CD4-positive, alpha-beta T cell treated with Interleukin-6 at 100 ng/mL for 8 hours (primary cell): ENCODE measurements at regions not wholly inside any gene's neighbourhood (a gene's known extent, or its start where the extent isn't known, plus 50 kb on each side); places are given as distances from the start of the nearest gene placed in this dataset.

Source experiments
- DNase-seq: peaks from one replicate; pipeline ENCODE4 v3.0.0-alpha.2; 2020; ENCODE audit warnings: mixed read lengths, low spot score

DNA sequence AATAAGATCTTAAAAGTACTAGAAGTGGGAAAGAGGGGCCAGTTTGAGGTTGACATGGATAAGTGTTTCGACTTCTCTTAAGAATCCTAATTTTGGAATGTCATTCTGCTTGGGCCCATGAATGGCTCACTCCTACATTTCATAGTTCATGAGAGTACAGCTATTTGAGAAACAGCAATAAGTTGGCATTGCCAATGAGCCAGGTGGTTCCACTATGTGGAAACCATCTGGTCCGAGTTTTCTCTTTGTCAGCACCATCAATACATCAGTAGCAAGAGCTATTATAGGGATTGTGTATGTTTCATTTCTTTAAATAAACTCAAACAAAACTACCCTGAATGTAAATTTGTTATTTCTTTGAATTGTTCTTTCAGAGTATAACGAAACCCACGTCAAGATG is 78.1 kb upstream of the NEBL start:
- no peak for DNase-seq

DNA sequence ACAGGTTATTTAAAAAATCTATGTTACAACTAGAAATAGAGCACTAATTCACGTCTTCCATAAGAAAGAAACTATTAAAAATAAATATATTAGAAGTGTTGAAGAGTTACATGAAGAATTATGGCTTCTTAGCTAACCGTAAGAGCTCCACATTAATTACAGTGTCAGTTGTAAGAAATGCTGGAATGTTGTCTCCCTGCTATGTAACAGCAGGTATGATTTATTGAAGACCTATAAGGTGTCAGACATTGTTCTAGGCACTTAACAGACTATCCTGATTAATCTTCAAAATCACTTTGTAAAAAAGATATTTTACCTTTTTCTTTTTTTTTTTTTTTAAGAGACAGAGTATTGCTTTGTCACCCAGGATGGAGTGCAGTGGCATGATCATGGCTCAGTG is 75.8 kb upstream of the NEBL start:
- no peak for DNase-seq

DNA sequence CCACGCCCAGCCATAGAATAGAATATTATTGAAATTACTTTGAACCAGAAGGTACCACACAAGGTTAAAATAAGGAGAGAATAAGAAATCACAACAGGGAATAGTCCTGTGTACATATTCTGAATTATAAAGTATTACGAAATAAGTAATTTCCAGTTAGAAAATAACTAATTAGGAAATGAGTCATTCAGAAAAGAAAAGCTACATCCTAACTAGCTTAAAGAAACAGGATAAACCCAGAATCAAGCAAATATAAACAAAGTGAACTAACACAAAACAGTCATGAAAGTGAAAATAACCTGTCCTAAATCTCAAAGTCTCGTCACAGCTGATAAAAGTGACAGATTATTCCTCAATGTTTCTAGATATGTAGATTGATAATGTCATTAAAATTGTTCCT is 74.8 kb upstream of the NEBL start:
- DNase-seq, result no peak

DNA sequence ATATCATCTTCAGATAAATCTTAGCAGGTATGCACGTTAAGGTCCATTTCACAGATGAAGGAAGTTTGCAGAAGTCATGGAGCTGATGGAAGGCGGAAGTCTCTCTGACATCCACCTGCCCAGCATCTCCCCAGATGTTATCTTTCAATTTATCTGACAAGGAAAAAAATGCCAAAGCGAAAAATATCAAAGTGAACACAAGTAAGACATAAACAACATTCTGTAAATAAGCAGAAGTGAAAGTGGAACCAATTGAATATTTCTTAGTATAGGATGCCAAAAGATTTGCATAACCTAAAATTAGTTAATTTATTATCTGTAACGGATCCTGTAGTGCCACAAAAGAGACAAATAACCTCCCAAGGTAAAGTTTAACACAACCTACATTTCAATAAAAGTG is 73.6 kb upstream of the NEBL start:
- no peak for DNase-seq

DNA sequence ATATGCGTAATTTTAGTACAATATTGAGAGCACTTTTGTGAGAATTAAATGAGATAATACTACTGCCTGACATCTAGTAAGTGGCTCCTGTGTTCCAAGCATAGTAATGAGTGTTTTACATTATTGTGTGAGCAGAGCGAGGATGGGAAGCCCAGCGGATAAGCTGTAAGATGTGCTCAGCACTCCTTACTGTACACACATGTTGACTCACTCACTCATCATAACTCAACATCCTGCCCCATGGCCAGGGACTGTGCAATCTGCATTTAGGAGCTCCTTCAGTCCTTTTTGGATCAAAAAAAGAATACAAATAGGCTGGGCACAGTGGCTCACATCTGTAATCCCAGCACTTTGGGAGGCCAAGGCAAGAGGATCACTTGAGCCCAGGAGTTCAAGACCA is 72.9 kb upstream of the NEBL start:
- no peak for DNase-seq

DNA sequence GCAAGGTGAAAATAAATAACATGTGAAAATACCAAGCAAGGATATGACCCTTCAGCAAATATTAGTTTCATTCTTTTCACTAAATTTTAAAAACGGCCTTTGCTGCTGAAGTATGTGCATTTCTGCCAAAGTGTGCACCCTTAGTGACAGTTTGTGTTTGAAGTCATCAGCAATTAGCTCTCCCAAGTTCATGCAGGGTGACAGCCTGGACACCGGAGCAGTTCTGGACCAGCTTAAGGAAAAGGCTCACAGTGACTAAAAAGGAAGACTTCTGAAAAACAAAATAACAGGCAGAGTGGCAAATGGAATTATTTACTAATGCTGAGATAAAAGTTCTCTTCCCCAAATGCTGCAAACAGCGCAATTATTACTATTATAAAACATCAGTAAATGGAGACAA is 69.3 kb upstream of the NEBL start:
- no peak for DNase-seq

DNA sequence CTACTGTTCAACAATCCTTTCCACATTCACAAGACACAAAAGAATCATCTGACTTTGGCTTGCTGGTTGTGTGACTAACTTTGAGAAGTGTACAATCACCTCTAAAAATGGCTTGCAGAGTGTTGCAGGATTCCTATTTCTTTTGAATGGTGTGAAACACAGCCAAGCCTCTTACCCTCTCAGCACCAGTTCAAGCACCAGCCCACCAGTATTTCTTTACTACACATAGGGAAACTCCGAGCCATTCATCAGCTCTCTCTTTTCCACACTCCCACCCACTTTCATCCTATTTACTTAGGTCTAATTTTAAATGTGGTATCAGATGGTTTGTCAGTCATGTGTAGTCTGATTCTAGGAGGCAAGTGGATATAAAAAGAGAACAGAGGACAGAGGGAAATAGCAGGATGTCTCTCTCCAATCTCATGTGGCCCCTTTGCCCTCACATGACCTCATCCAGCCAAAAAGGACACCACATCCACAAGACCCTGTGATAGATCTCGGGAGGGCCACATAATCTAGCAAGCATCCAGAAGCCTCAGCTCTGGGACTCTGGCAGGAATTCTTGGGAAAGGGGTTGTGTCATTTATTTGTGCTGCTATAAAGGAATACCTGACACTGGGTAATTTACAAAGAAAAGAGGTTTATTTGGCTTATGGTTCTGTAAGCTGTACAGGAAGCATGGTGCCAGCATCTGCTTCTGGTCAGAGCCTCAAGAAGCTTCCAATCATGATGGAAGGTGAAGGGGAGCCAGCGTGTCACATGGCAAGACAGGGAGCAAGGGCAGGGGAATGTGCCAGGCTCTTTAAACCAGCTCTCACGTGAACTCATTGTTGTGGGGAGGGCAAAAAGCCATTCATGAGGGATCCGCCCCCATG is 66.8 kb upstream of the NEBL start:
- DNase-seq, result no peak

DNA sequence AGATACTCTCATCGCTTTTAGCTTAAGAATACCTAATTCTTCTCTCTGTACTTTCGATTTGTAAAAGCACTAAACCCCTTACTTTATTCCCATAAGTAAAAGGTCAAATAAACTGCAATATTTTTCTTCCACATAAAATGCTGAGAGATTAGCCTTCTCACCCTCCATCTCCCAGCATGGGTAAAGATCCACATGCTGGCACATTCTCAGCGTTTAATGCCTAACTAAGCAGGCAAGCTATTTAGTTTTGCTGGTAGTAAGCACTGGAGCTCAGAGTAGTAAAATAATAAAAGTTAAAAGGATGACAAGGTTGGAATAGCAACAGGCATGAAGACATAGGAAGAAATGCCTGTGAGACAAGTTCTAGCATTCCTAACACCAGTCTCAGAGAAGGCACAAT is 65.9 kb upstream of the NEBL start:
- no peak for DNase-seq

DNA sequence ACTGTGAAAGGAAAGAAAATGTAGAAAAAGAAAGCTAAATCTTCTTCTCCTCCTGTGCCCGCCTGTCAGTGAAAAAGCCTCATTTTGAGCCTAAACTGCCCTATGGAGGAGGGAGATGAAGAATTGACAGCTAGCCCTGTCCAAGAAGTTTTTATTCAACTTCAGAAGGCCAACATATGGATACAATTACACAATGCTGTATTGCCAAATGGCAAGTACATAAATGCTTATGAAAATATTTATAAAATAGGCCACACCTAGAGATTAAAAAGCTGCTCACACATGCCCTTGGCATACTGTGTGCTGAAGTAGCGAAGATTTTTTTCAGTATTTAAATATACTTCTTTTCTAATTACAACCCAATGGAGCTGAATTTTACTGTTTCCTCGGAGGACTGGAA is 65.1 kb upstream of the NEBL start:
- no peak for DNase-seq

DNA sequence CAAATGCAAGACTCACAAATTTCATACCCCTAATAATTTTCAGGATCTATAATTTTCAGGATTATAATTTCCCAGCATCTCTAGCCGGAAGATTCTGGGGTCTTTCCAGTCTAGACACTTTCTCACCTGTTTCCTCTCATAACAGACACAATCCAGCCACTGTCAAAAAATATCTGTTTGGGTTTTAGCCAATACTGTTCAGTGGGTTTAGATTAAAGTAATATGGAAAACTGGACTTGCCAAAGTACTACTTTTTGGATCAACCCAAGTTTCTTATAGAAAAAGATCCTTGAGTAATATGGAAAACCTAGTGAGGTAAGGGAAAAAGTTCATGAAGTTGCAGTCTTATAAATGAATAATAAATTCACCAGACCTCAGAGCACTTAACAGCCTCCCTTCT is 62.1 kb upstream of the NEBL start:
- DNase-seq, result no peak

DNA sequence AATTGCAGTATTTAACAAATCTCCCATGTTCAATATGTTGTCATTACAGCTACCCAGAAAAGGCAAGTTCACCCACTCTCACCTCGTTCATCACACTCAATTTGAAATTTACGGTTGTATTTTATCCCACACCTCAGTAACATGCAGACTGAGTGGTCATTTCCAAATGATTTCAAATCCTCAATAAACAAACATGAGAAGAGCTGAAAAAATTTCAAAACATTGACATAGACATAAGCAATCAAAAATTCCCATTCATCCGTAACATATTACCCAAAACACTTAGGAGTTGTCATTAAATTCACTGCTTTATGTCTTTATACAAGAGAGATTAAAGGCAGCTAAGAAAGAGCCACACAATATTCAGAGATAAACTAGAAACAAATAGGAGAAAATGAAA is 61.7 kb upstream of the NEBL start:
- no peak for DNase-seq

DNA sequence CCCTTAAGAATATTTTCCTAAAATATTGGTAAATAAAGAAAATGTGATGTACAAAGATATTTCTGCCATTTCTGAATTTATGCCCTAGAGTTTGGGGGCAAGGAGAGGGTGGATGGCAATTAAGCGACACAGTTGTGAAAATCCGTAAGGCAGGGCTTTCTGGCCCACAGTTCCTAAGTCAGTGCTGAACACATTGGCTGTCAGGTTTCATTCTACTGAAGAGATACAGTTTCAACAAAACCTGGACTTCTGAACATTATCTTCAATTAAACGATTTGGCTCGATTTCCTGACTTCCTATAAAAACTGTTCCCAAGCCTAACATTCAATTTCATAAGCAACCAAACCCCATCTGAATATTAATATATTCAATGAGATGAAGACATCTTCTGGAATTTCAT is 61.1 kb upstream of the NEBL start:
- DNase-seq, result no peak

DNA sequence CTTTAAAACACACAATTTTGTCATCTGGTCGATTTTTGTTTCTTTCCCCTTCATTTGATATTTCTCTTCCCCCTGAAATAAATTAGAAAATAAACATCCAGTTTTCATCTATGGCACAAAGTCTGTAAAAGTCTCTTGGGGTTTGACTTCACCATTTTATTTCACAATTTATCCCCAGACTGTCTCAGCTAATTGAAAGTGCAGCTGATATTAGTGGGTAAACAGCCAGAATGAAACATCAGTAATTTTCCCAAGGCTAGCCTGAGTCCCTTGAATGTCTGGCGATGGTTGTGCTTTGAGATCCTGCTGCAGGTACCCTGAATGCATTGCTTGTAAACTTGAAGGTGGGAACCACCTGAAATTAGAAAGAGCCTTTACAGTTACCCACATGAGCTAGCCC is 60.6 kb upstream of the NEBL start:
- DNase-seq, result no peak

DNA sequence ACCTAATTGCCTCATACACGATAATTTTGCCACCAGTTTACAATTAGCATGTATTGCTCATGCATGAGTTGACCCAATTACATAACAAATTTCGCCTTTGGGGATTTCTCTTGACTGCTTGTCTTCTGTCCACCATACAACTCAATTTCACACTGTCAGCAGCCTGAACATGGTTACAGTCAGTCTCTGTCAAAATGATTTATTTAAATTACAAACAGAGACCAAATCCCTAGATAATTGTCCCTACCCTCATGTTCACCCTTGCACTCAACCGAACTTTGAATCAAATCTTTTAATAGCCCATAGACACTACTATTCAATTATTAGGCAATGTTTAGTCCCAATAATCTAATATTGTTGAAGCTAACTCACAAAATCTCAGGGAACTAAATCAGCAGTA is 59.7 kb upstream of the NEBL start:
- no peak for DNase-seq

DNA sequence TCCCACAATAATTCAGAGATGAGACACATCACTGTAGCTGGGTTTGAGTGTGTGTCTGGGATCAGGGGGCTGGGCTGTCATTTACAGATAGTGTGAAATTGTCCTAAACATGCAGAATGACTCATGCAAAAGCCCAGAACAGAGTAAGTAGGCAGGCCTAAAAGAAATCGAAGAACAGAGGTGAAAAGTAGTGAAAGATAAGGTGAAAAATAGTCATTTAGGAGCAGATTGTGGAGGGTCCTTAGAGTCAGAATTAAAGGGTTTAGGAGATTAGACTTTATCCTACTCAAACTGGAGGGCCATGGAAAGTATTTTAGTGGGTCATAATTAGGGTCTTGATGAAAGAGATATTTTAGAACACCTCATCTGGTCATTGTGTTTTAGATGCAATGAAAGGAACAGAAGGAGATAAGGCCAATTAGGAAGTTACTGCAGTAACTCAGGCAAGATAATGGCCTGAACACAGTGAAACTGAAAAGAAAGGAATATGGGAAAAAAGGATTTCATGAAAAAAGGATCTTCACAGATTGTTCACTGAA is 58.3 kb upstream of the NEBL start:
- DNase-seq, result no peak

DNA sequence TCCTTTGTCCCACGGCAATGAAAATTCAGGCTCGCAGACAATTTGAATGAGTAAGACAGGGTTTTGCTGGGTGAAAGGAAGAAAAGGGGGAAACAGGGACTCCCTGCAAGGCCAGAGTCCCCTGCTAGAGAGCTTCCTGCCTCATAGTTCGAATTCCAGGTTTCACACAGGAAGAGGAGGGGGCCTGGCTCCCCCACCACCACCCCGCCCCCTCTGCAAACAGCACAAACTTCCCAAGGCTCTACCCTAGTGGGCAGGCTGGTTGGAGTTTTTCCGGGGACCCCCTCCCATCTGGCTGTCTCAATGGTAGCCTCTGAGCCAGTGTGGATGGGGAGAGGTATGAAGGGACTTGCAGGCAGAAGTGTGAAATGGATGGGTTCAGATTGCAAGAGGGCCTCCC is 57.4 kb upstream of the NEBL start:
- DNase-seq, result no peak

DNA sequence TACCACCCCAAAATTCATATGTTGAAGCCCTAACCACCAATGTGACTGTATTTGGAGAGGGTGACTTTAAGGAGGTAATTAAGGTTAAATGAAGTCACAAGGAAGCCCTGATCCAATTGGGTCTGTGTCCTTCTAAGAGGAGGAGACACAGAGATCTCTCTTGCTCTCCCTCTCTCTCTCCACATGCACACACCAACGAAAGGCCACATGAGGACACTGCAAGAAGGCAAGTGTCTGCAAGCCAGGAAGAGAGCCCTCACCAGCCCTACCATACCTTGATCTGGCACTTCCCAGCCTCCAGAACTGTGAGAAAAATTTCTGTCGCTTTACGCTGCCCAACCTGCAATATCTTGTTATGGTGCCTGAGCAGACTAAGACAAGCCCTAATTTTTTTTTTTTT is 56.0 kb upstream of the NEBL start:
- no peak for DNase-seq

DNA sequence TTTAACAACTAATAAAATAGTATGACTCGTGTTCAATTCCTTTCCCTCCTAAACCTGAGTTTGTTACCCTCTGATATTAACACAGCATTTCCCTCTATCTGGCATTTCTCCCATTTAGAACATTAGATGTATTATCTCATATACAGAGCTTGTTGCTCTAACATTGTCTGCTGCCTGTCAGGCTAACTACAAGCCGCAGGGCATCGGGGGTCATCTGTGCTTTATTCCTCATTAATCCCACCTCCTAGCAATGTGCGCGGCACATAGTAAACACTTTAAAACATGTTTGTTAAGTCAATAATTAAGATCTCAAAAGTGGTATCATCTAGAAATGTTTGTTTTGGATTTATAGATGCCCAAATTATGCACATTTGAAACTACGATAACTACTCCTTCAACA is 52.9 kb upstream of the NEBL start:
- no peak for DNase-seq

DNA sequence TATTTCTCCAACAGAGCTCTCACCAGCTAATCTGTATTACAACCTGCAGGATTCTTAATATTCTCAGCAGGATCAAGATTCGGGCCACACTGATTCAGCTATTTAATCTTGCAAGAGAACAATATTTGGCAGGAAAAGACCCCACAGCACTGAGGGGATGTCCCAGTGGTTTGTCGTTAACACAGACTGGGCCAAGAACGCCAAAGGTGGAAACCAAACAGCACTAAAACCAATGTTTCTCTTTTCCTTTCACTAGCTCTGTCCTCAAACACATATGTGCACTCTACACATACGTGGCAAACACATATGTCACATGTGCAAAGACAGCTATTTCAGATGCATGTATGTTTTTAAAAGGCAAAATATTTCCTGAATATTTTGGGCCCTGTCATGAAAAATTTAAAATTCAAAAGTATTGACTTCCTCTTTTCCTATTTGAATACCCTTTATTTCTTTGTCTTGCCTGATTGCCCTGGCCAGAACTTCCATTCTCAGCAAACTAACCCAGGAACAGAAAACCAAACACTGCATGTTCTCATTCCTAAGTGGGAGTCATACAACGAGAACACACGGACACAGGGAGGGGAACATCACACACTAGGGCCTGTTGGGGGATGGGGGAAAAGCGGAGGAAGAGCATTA is 51.7 kb upstream of the NEBL start:
- no peak for DNase-seq
